ENCODE measurements at regions not wholly inside any gene's neighbourhood (a gene's known extent, or its start where the extent isn't known, plus 50 kb on each side); places are given as distances from the start of the nearest gene placed in this dataset.

- ATAC-seq (ENCODE audit: low read depth) (no peak), DNase-seq (no peak)
- POLR2A ChIA-PET: no interaction called here
- Mint-ChIP-seq H3K27ac (no peak overlapping the region), H3K4me3 (no peak overlapping the region), H3K4me1 (no peaks in the 10 kb centered on the region), H3K27me3 (no peaks in the 10 kb centered on the region), H3K36me3 (ENCODE audit: low read depth) (no peaks in the 10 kb centered on the region), H3K9me3 (peaks cover 8% of the 10 kb centered on the region)
- intact Hi-C loops (cut with micrococcal nuclease): no loop called here
- CTCF ChIA-PET: no interaction called here
- TF ChIP-seq CTCF (IDR thresholded peaks at IDR 0.05): no peak
Observed at GRCh38 chr20:60729135-60729900, 522.7 kb upstream of the CDH4 start.

GRCh38 chr20:60732322-60732721 lies 519.7 kb upstream of the CDH4 start:
- Mint-ChIP-seq H3K27ac (no peak overlapping the region), H3K4me1 (no peaks in the 10 kb centered on the region)

GRCh38 chr20:60748086-60748485 lies 504.0 kb upstream of the CDH4 start:
- Mint-ChIP-seq H3K4me3 (no peak overlapping the region), H3K36me3 (ENCODE audit: low read depth) (no peaks in the 10 kb centered on the region), H3K4me1 (no peaks in the 10 kb centered on the region), H3K9me3 (no peaks in the 10 kb centered on the region), H3K27ac (no peak overlapping the region), H3K27me3 (no peaks in the 10 kb centered on the region)
- no peak for TF ChIP-seq CTCF (IDR thresholded peaks at IDR 0.05)
- ATAC-seq (ENCODE audit: low read depth): no peak
- ChIA-PET CTCF (no interaction called here), POLR2A (no interaction called here)
- intact Hi-C loops (cut with micrococcal nuclease): no loop called here
- no peak for DNase-seq

More at GRCh38 chr20:60732322-60732721, 519.7 kb upstream of the CDH4 start:
- no peak for DNase-seq
- ChIA-PET CTCF (no interaction called here), POLR2A (no interaction called here)
- intact Hi-C loops (cut with micrococcal nuclease): no loop called here
- Mint-ChIP-seq H3K4me3 (no peak overlapping the region), H3K9me3 (no peaks in the 10 kb centered on the region), H3K36me3 (ENCODE audit: low read depth) (no peaks in the 10 kb centered on the region), H3K27me3 (no peaks in the 10 kb centered on the region)
- ATAC-seq (ENCODE audit: low read depth): no peak
- TF ChIP-seq CTCF (IDR thresholded peaks at IDR 0.05): no peak

- CTCF ChIA-PET: no interaction called here
Observed at GRCh38 chr20:60749804-60750602, 502.1 kb upstream of the CDH4 start.

More at GRCh38 chr20:60749804-60750602, 502.1 kb upstream of the CDH4 start:
- no peaks in the 10 kb centered on the region for H3K36me3 Mint-ChIP-seq (ENCODE audit: low read depth)
- no peak for DNase-seq
- POLR2A ChIA-PET: no interaction called here
- no peak for TF ChIP-seq CTCF (IDR thresholded peaks at IDR 0.05)
- no peak overlapping the region for H3K4me3 Mint-ChIP-seq
- no peaks in the 10 kb centered on the region for H3K4me1 Mint-ChIP-seq
- no peak overlapping the region for H3K27ac Mint-ChIP-seq
- H3K9me3 Mint-ChIP-seq: no peaks in the 10 kb centered on the region
- no peak for ATAC-seq (ENCODE audit: low read depth)
- H3K27me3 Mint-ChIP-seq: no peaks in the 10 kb centered on the region
- intact Hi-C loops (cut with micrococcal nuclease): no loop called here

Measured in activated B cell treated with CpG ODN at 0.5 μM for 24 hours (primary cell).